ENCODE measurements at regions not wholly inside any gene's neighbourhood (a gene's known extent, or its start where the extent isn't known, plus 50 kb on each side); places are given as distances from the start of the nearest gene placed in this dataset.

DNA sequence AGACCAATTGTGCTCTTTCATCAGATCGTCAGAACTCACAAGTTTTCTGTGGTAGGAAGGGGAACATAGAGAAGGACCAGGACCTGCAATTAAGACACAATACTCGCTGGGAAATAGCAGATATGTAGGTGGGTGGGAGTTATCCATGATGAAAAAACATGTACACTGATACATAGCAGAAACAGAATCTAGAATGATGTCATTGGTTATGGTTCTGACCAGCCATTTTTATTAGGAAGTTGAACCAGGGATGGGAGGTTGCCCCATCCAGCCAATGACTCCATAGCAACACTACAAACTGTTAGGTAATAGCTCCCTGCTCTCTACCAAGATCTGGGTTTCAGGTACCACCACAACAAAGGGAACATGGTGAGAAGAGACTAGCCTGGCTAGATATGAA, 393.5 kb upstream of the PBX1 start:
- TF ChIP-seq CTCF (IDR thresholded peaks at IDR 0.05; ENCODE audit: low read depth, low read length) (no peak), EZH2phosphoT487 (IDR thresholded peaks at IDR 0.05; ENCODE audit: low read depth) (no peak)
